ENCODE measurements at regions not wholly inside any gene's neighbourhood (a gene's known extent, or its start where the extent isn't known, plus 50 kb on each side); places are given as distances from the start of the nearest gene placed in this dataset.
"Not testable (repeated sequence)": the region's sequence is repeated elsewhere in the genome, so short reads cannot be mapped to it uniquely, and the experiment has no call there.

DNA sequence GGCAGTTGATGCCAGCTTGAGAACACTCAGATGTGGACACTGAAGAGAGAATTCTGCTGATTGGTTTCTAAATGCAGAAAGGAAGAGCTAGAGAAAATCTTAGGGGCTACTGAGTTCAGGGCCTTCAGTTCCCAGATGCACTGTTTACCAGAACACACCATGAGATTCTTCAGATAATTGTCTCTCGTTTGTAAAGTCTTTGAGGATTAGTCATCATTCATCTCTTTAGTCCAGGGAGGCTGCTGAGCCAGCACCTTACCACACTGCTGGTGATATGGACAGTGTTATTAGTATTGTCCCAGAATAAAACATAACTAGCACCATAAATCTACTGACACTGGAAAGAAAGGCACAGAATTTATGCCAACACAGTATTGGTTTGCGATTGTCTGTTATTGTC lies 690.8 kb upstream of the CELF4 start:
- DNase-seq (ENCODE audit: low spot score): no peak

DNA sequence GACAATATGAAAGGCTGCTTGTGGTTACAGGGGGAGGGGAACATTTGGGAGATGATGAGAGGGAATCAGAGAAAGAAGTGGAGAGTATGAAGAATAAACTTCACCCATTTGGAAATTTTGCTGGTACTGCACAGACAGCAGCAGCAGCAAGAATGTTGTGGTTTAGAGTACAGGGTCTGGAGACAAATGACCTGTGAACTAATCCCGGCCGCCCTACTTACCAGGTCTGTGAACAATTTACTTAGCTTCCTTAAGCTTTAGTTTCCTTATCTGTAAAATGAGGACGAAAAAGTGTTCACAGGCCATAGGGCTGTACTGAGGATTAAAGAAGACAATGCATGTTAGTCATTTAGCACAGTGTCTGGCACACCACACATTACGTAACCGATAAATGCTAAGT lies 685.4 kb upstream of the CELF4 start:
- no peak for DNase-seq (ENCODE audit: low spot score)

DNA sequence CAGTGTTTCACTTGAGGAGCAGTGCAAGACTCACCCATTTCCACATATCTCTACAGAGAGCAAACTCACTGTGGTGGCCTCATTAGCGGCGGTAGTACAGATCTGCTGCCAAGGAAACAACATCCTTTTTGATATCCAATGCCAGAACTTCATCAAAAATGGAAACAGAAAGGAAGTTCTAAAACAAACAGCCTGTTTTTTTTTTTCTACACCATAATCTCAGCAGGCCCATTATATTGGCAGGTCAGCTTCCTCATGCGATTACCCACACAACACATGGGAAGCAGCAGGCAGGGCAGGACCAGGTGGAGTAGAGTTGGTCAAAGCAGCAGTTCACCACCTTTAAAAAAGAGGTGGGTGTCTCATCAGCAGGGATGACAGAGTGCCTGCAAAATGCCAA lies 678.9 kb upstream of the CELF4 start:
- no peak for DNase-seq (ENCODE audit: low spot score)

DNA sequence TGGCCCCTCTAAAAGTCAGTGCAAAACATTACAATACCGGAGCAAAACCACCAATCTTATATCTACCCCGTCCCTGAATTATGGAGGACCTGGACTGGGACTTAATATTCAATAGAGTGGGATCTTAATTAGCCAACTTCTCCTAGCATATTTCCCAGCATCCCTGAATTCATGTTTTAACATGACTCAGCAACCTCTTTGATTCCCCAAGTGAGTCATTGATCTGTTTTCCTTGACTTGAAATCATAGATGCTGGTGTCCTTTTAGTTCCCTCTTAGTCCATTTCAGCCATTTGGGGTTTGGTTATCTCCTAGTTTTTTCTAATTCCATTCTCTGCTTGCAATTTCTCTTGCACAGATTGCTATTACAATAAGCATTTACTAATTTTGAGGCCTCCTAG lies 677.7 kb upstream of the CELF4 start:
- no peak for DNase-seq (ENCODE audit: low spot score)

DNA sequence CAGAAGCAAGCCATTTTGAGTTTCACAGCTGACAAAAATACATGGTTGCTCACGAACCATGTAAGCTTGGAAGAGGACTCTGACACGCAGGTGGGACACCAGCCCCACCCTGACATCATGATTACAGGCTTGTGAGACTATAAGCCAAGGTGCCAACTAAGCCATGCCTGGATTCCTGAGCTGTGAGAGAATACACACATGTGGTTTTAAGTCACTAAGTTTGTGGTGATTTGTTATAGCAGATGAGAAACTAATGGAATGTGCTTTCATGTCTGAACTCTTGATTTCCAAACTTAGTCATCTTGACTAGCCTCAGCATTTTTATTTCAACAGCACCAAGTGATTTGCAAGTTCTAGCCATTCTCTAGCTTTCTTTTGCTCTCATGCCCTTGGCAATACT lies 676.1 kb upstream of the CELF4 start:
- no peak for DNase-seq (ENCODE audit: low spot score)

DNA sequence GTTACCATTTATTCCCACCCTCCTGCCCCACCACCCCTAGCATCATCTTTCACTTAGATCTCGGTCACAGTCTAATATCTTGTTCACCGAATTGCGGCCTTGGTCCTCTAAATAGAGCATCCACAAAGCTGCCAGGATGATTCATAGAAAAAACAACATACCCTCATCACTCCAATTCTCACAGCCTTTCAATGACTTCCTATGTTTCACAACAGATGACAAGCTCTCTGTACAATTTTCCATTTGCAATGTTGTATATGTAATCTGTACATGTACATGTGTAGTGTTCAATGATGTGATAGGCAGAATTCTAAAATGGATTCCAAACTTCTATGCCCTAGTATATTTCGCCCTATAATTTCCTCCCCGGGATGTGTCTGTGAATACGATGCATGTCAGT lies 675.6 kb upstream of the CELF4 start:
- DNase-seq (ENCODE audit: low spot score): no peak

DNA sequence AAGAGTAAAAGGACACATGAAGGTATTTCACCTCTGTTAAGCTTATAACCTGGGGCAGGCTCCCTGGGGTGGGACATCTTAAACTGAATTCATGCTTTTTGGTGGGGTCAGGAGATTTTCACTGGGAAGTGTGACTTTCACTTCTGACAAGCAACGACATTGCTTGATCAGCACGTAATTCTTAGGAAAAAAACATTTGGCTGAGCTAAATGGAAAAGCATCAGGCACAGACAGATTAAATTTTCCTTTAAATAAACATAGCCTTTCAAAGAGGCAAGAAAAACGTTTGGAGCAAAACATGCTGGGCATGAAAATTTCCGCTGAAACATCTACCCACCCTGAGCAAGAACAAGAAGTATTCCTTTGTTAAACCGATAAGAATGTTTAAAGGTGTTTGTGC lies 674.0 kb upstream of the CELF4 start:
- DNase-seq (ENCODE audit: low spot score): no peak

DNA sequence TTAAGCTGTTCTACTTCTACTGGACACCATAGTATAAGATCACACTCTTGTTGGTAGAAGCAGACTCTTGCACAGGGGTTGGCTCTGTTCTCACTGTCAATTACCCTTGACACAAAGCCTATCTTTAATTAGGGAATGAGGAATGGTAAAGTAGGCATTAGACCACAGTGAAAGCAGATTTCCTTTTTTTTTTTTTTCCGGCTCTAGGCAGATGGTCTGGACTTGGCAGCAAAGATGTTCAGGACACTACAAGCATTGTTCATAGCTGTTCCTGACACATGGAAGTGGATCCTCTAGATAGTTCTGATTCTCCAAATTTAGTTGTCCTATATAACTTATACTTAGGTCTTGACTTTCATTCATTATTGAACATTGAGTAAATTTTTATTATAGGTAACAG lies 672.2 kb upstream of the CELF4 start:
- DNase-seq (ENCODE audit: low spot score): no peak

DNA sequence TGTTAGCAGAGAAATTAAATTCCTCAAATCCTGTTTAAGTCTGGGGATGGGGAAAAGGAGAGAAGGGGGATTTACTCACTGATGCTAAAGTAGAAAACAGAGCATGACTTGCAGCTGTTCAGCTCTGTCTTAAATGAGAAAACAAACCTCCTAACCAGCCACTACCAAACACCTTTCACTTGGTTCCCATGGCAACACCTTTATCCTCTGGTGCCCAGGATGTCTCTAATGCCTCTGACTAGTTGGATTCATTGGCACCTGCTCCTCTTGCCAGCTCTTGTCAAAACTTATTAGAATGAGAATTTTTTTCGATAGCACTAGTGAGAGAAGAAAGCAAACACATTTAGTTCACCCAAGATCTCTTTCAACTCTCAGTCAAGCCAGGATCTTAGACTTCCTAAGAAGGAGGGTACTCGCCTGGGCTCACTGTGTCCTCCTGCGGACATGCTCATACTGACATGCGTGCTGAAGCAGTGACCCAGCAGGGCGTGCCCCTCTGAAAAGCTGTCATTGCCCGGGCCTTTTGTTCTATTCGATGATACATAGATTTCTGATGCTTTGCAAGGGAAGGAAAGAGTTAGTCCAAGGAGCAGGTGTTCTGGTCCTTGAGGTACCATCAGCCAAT lies 656.0 kb upstream of the CELF4 start:
- no peak for DNase-seq (ENCODE audit: low spot score)

DNA sequence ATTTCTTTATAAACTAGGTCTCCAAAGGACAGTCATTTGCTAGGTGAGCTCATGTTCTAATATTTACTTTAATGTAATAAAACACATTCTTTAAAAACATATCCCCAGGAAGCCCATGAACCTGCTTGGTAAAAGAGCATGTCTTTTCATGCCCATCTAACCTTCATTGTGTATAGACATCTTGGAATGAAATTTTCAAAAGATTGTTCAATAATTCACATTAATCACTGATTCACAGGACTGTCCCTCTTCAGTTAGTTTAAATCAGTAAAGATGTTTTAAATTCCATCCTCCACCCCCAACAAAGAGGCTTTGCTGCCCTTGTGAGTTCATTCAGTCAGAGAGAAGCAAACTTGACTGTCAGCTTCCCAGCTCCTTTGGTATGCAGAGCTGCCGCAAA lies 633.4 kb upstream of the CELF4 start:
- no peak for DNase-seq (ENCODE audit: low spot score)

DNA sequence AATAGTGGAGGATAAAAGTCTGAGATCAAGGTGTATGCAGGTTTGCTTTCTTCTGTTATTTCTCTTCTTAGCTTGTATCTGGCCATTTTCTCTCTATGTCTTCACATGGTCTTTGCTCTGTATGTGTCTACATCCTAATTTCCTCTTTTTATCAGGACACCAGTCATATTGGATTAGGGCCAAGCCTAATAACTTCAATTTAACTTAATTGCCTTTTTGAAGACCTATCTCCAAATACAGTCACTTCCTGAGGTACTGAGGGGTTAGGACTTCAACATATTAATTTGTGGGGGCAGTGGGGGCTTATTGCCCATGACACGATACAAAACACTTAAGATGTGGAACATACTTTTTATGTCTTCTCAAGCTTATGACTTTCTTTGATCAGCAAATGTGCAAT lies 632.9 kb upstream of the CELF4 start:
- DNase-seq (ENCODE audit: low spot score): no peak

DNA sequence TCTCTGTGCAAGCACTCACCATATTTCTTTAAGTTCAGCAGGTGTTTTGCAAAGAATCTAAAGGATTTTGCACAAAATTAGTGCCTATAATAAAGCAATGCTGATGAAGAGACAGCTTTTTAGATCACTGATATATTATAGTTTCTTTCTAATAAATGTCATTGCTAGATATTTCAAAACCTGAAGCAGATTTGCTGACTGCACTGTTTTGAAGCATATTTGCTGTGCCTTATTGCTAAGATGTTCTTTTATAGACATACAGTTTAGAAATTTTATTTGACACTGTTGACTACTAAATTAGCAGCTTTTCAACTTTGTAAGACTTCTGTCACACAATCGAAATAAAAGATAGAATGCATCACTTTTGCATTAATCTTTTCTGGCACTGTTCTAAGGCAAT lies 620.9 kb upstream of the CELF4 start:
- DNase-seq (ENCODE audit: low spot score): no peak

DNA sequence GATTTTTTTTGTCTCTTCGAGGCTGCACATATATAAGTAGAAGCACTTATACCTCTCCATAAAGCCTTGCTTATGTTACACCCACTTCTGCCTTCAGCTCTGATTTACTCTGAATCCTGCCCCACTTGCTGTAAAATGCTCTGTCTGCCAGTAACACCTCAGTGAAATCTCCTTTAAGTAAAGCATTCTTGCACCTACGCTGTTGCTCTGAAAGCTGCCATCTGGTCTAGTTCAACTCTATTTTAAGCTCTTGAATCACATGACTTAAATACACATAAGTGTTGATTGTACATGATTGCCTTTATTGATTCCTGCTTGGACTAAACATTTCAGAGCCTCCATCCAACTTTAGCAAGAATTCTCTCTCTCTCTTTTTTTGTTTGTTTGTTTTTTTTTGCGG lies 609.0 kb upstream of the CELF4 start:
- DNase-seq (ENCODE audit: low spot score): no peak

DNA sequence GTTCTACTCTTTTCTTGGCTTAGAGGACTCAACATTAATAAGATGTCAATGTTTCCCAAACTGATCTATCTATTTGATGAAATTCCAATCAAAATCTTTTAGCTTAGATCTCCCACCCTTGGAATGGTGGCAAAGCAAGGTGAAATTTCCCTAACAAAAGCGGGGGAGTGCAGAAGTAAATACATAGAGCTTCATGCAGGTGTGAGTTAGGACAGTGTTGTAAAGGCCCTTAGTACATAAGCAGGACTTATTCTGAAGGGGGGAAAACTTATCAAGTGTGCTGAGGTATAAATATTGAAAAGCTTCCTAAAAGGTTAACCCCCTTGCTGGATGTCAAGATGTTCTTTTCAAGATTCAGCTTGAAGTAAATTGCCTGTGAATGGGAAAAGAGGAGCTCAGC lies 608.6 kb upstream of the CELF4 start:
- no peak for DNase-seq (ENCODE audit: low spot score)

DNA sequence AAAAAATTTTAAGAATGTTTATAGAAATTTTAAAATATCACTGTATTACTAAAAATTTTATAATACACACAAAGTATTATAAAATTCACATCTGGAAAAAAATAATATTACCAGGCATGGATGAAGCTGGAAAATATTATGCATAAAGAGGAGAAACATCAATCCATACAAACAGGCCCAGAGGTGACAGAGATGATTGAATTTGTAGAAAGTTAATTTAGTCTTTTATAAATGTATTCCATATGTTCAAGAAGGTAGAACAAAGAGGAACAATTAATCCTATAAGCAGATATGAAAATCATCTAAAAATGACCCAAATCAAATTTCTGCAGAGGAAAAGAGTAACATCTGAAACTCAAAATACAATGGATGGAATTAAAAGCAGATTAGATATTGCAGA lies 605.2 kb upstream of the CELF4 start:
- DNase-seq (ENCODE audit: low spot score): no peak

DNA sequence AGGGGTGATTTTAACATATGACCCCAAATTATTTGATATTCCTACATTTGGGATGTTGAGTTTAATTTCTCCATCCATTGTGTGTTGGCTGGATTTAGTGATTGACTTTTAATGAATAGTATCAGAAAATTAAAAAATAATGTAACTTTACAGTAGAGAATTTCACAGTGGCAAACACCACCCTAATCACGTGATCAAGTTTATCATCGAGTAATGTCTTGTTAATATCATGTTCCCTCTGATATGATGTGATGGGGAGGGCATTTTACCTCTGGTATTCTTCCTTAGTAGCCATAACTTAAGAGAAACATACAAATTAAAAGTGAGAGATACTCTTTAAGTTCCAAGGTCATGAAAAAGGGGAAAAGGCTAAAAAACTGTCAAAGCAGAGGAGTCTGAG lies 602.0 kb upstream of the CELF4 start:
- no peak for DNase-seq (ENCODE audit: low spot score)

DNA sequence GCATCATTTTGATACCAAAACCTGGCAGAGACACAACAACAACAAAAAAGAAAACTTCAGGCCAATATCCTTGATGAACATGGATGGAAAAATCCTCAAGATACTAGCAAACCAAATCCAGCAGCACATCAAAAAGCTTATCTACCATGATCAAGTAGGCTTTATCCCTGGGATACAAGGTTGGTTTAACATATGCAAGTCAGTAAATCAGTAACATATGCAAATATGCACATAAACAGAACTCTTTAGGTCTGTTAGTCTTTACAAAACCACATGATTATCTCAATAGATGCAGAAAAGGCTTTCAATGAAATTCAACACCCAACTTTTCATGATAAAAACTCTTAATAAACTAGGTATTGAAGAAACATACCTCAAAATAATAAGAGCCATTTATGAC lies 587.5 kb upstream of the CELF4 start:
- DNase-seq (ENCODE audit: low spot score): not testable (repeated sequence)

DNA sequence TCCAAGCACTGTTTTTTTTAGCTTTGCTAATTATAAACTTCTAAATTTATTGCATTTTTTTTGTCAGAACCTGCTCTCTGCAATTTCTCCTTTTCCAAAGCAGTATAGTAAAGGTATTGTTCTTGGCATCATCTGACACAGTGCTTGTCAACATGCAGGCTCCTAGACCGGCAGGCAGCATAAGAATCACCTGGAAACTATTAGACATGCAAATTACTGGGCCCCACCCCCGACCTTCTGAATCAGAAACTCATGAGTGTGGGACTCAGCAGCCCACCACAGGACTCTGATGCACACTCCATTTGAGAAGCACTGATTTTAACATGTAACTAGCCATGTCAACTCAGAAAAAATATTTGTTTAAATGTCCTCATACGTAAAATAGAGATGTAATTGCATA lies 551.1 kb upstream of the CELF4 start:
- DNase-seq (ENCODE audit: low spot score): no peak

DNA sequence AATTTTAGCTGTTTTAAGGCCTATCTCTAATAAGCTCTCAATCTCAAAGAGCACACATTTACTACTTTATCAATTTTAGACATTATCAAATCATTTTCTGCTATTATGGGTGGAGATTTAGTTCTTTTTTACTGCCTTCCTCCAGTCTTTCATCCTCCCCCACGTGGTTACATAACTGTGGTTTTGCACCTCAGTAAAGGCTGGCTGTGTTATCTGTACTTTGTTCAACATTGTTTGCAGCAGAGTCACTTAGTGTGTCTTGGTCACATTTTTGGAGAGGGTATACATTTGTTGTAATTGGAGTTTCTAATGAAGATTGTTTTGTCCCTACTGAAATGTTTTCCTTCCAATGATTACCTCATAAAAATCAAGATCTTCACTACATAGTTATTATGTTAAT lies 549.6 kb upstream of the CELF4 start:
- no peak for DNase-seq (ENCODE audit: low spot score)

DNA sequence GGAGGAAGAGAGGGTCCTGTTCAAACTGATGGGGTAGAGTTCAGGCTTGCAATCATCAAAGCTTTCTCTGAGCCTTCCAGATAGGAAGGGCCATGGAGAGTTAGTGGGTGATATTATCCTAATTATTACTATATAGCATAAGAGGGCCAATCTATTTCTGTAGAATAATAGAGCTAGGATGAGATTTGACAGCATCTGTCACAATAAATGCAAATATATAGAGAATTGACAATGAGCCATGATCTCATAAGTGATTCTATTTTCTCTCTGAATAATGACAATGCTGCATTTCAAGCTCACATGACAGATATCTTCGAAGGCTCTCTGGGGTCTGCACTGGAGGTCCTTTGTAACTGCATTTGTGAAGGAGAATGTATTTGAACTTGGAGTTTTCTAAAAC lies 521.9 kb upstream of the CELF4 start:
- no peak for DNase-seq (ENCODE audit: low spot score)

DNA sequence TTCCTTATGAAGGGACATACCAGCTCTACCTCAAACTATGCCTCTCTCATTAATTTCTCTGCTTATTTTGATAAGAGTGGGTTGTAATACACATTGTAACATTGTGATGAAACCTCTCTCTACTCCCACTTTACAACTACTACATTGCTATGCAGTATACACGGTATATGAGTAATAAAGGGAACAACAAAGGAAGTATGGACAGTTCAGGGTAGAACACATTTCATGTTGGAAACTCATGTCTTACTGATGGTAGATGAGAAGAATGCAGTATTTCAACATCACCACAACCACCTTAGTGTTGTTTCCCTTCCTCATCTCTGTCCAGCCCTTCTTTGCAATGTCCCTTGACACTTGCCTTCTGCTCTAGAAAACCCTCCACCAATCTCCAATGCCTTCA lies 515.9 kb upstream of the CELF4 start:
- no peak for DNase-seq (ENCODE audit: low spot score)

DNA sequence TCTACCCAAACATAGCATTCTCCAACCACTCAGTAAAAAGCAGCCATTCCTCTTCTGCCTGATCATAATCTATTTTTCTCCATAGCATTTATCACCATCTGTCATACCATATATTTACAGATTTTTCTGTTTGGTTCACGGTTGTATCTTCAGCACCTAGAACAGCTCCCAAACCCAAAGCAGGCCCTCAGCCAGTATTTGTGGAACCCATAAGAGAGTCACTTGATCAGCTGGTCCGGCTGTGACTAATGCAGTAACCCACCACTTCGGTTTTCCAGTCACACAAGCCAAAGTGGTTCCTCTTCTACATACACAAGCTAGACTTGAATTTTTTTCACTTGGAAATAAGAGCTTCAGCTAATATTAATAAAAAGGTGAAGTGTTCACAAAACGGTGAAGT lies 511.6 kb upstream of the CELF4 start:
- DNase-seq (ENCODE audit: low spot score): no peak

DNA sequence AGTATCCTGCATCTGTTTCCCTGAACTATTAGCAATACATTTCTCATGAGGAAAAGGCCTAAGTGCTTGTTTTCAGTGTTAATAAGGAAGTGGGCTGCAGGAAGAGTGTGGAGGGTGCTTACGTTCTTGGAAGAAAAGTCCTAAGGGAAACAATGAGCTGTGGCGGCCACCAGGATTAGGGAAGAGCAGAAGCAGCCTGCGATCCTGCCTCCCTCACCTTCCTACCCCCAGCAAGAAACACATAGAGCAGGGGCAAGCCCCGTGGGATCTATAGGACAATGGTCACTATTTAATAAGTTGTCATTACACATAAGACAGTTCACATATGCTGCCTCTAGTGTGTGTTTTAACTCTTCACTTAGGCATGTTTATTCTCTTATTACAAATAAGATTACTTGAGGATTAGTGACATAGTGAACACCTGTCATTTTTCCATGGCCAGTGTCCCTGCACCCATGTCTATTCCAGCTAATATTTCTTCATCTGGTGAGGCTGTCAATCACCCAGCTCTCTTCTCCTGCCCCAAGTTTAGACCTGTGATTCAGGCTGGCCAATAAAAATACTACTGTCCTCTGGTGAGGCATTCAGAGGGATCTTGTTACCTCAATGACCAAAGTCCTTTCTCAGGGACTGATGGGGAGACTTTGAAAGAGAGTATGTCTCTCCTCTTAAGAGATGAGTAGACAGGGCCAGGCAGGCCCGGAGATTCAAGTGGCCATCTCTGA lies 510.9 kb upstream of the CELF4 start:
- no peak for DNase-seq (ENCODE audit: low spot score)

DNA sequence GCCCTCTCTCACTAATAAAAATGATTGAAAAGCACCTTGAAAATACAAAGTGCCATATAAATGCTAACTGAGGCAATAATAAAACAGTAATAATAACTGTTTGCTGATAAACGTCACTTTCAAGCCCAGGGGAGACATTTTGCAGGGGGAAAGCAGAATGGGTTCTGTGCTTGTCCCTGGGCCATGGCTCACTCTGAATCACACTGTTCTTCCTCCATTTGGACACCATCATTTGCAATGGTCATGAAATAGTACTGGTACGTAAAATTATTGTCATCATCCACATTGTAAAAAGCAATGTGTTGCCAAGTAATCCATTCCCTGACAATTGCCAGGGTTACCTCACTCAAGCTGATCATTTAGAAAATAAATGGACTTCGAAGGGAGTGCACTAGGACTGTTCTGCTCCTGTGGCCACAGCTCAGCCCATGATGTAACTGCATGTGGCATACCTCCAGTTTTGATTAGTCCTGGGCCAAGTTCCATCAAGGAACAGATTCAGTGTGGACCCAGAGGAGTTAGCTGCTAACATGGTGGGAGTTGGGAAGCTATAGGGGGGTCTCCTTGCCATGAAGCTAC lies 508.8 kb upstream of the CELF4 start:
- DNase-seq (ENCODE audit: low spot score): no peak
